Posterior vena cava (tissue), 2 donors: ENCODE measurements at regions not wholly inside any gene's neighbourhood (a gene's known extent, or its start where the extent isn't known, plus 50 kb on each side); places are given as distances from the start of the nearest gene placed in this dataset.

Source experiments
- DNase-seq: peaks from one replicate; pipeline ENCODE4 v3.0.0-alpha.2; 2020; ENCODE audit warnings: low spot score
- intact Hi-C, 2 donors: fragments of 100-400 bp; cut with DNase I; formaldehyde crosslinking; loops; one replicate each; pipeline versions ENCODE4 v1.14.1 to v1.14.2; 2022 to 2023
- donor health status: DM: yes; HTN: yes; CAD: no.
- donor health status: DM: yes; HTN: yes; CAD: no.

DNA sequence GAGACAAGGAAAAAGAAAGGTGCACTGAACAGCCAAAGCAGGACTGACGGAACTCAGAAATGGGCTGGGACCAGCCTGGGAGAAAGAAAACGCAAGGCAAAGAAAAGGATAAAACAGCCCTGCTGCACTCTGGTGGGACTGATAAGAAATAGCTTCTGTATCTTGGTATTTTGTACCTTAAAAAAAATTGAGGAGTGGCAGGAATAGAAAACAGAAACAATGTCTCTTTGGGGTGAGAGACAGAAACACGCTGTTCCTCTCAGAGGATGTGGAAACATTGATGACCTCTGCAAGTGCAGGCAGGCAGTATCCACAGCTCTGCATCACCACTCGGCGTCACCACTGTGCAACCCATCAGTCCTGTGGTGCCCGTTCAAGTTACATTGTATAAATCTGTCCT, 152.5 kb upstream of the SPRY1 start:
- intact Hi-C loops, result no loop called here
- peak; percentile 84 for DNase-seq

DNA sequence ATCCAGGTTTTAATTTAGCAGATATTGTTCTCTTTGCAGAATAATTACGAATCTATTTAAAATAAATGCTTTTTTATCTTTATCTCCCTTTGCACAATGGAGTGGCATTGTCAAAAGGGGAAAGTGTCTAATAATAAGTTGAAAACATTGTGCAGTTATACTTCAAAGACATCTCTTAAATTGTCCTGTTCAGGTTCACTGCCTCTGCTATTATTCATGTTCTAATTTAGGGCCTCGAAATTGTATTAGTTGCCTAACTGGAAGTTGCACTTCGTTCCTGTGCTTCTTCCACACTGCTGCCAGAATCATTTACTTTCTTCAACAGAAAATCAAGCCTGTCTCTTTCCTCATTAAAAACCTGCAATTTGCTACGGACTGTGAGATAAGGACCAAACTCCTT, 150.5 kb upstream of the SPRY1 start:
- no peak for DNase-seq
- intact Hi-C loops, result no loop called here

DNA sequence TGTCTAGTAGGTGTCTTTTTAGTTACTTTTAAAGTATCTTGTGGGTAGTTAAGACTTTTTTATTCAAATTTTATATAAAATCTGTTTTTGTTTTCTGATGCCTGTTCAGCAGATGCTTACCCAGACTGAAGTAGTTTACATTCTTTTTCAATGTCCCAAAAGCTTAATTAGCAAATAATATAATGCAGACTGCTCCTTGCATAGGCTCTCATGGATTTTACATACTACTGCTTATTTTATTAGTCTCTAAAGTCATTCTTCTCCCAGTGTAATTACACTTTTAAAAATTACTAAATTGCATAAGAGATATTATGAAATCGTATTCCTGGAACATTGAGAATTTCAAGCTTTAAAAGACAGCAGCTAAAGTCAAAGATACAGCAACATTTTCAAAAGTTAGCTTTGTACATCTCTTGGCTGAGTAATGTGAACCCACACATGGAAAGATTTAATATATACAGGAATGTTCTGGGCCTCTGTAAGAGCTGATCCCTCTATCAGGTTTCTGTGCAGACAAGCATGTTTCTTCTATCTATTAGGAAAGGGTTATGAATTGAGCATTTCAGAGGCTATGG, 148.4 kb upstream of the SPRY1 start:
- intact Hi-C loops, result no loop called here
- DNase-seq, result no peak

DNA sequence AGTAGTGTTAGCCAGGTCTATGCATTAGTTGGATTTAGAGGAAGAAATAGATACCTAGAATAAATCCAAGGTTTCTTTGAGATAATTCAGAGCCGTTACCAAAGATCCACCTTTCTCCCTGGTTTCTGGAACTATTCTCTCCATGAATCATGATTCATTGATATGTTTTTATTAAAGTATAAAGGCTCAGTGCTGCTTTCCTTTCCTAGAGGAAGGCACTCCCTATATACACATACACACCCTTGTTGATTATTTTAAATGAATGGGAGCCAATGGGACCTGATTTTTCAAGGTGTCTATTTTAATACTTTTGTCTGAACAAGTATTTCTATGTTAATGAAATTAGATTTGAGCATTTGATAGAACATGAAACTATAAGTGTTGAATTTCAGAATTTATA, 146.8 kb upstream of the SPRY1 start:
- no peak for DNase-seq
- intact Hi-C loops, result no loop called here

DNA sequence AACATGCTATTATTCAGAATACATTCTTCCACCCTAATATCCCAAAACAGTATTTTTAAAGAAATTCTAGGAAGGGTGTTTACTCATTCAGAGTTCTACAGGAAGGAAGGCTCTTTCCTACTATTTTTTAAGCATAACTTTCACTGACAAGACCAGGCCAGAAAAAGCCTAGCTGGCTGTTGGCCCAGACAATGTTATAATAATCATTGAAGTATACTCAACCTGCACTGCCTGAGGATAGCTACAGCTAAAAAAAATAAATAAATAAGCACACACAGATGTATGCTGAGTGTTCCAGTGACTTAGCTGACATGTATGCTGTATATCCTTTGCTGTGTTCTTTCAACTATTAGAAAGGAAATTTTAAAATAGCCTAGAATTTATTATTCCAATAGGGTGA, 145.8 kb upstream of the SPRY1 start:
- intact Hi-C loops, result no loop called here
- no peak for DNase-seq

DNA sequence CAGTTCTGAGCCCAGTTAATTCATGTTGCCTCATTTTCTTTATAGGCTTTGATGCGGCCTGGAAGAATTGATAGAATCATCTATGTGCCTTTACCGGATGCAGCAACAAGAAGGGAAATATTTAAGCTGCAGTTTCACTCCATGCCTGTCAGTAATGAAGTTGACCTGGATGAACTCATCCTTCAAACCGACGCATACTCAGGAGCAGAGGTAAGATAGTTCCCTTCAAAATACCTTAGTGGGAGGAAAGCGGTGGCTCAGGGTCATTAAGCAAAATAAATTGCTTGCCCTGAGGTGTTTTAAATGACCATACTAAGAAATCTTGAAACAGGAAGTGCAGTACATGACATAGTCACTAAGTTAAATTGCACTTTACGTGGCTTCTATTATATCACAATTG, 140.6 kb upstream of the SPRY1 start:
- no peak for DNase-seq
- intact Hi-C loops, result no loop called here

DNA sequence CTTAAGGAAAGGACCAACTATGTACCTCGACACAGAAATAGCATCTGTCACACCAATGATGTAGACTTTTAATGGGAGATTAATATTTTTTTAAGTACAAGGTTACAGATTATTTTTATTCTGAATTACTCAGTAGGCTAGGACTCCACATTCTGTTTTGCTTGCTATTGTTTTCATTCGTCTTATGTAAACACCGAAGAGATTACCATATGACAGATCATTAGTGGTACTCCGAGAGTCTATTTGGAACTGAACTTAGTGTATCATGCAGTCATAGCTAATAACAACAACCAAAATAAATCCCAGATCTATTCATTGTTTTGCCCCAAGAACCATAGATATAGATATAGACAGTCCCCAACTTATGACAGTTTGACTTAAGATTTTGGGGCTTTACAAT, 139.7 kb upstream of the SPRY1 start:
- DNase-seq, result no peak
- intact Hi-C loops, result no loop called here

DNA sequence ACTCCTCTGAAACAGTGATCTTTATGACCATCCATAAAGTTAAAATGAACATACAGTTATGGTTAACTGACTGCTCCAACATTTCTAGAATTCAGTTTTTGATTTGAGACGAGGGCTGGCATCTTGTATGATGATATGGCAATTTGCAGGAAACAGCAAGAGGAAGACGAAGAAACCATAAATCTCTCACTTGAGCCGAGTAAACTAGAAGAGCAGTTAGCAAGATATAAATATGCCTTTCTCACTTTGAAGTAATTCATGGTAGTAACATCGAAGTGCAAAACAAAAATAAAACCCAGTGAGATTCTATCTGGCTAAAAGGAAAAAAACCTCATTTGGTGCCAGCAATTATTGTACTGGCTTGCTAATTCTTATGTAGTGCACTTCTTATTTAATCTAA, 139.0 kb upstream of the SPRY1 start:
- intact Hi-C loops, result no loop called here
- no peak for DNase-seq

DNA sequence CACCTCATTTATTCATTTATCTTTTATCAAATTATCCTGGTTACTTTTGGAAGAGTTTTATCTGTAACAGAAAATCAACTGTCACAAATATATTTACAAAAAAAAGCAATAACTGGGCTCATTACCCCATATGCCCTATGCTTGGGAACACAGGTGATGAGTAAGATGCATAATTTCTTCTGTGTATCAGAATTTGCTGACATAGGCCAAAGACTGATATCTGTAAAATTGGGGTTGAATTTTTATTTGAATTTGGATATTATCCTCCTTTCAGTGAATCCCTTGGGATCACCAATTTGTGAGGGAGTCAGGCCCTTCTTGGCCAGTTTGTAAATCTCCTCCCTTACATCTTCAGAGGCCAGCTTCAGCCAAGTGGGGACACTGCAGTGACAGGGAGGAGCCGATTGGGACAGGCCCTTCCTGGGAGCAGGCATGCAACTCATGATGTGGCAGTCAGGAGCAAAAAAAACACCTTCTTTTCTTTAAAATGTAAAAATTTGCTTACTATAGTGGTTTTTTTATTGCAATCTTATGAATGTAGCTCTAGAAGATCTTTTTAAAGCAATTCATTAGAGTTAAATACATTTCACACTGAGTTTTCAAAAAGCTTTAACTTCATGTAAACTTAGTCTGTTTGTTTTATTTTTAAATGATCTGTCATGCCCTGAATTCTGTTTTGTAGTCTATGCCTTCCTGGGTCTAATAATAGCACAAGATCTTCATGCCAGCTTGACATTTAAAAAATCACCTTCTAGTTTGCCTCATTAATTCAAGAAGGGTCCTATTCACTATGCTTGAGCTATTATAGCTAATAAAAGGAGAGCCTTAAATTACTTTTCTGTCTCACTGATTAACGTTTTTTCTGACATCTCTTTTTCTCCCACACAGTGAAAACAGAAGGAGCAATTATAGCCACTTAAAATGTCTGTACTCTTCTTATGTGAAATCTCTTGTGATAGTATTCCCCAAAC, 136.6 kb upstream of the SPRY1 start:
- intact Hi-C loops, result no loop called here
- no peak for DNase-seq

DNA sequence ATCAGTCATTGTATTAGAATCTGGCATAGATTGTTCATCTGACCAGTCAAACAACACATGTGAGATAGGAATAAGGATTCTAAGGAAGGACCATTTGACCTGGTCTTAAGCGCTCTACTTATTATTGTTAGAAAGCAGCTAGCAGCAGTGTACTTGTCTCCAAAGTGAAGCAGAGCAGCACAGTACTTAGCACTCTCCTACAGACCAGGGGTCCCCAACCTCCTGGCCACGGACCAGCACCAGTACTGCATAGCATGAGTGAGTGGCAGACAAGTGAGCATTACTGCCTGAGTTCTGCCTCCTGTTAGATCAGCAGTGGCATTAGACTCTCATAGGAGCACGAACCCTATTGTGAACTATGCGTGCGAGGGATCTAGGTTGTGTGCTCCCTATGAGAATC, 135.9 kb upstream of the SPRY1 start:
- DNase-seq, result no peak
- intact Hi-C loops, result no loop called here

DNA sequence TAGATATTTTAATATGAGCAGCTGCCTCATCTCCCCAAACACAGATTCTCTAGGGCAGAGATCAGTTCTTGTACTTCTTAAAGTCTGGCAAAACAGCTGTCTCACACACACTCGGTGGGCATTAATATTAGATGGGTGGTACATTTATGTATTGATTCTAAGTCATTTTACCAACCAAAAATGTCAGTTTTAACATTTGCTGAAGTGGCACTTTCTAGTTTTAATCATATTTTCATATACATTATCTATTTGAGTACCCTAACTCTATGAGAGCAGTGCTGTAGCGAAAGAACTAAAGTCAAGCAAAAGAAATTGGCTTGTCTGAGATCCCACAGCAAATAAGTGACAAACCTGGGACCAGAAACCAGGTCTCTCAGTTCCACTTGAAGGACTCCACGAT, 134.5 kb upstream of the SPRY1 start:
- intact Hi-C loops, result no loop called here
- no peak for DNase-seq

DNA sequence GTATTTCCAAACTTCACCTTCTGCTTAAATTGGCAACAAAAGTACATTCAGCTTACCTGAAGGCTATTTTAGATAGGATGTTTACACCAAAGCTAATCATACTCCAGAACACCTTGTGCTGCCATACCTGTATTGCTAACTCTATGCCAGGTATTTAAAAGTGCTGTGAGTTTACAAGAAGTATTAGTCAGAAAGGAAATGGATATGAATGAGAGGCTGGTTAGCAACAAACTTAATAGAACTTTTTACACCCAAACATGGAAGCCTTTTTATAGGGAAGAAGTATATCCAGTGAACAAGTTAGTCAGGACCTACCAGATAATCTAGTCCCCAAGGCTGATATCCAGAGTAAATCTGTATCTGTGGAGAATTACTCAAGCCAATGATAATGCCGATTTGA, 131.2 kb upstream of the SPRY1 start:
- no peak for DNase-seq
- intact Hi-C loops, result no loop called here

DNA sequence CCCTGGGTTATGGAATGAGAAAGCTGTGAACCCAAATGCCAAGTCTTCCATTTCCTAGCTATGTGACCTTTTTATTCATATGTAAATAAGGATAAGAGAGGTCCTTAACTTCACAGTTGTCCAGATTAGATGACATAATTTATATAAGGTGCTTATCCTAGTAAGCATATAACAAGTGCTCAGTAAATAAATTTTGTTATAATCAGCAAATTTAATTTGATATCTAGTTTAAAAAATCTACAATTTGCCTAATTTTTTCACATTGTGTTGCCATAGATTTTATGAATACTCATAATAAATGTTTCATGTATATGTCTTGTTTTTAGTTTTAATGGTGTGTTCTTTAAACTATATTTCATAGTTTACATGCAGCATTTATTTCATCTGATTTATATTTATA, 130.4 kb upstream of the SPRY1 start:
- intact Hi-C loops, result no loop called here
- DNase-seq, result no peak

DNA sequence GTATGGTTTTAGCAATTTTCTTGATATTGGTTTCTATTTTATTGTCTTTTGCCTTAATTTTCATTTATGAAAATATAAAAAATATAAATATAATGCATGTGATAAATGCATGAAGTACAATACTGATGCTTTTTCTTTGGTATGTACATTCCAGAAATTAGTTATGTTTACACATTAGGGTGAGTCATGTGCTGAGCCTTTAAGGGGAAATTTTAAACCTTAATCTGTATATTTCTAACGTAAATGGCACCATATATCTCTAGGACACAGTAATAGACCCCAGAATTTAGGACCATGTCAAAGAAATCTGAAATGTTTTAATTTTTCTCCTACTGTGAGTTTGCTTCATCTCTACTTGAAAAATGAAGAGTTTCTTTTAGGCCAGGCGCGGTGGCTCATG, 117.8 kb upstream of the SPRY1 start:
- intact Hi-C loops, result no loop called here
- no peak for DNase-seq

DNA sequence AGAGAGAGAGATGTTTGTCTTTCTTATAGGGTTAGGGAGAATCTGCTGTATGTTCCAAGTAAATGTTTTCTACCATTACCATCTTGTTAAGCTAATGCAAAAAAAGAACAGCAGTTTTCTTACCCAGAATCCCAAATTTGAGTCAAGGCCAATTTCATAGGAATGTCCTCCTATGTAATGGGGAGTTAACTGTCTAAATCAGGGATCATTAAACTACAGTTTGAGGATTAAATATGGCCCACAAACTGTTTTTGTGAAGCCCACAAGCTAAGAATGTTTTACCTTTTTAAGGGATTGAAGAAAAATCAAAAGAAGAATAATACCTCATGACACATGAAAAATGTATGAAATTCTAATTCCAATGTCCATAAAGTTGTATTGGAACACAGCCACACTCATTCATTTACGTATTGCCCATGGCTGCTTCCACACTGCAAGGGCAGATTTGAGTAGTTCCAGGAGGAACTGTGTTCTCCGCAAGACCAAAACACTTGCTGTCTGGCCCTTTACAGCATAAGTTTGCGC, 113.2 kb upstream of the SPRY1 start:
- intact Hi-C loops, result no loop called here

DNA sequence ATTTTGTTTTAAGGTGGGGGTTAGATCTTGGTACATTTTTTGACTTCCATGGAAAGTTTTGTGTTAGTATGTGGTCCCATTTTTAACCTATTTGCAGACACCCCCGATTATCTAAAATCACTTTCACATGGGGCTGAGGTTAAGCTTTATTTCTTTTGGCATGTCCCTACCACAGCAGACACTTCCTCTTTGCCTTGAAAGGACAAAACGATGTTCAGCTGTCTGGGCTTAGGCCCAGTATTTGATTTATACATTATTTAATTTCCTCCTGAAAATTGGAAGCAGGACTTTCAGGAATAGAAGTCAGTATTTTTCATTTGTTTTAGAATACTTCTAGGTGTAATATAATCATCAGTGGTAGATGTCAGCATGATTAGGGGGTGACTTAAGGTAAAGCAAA, 112.4 kb upstream of the SPRY1 start:
- intact Hi-C loops, result no loop called here
- no peak for DNase-seq

More for the DNA sequence above, 113.2 kb upstream of the SPRY1 start:
- DNase-seq, result no peak

DNA sequence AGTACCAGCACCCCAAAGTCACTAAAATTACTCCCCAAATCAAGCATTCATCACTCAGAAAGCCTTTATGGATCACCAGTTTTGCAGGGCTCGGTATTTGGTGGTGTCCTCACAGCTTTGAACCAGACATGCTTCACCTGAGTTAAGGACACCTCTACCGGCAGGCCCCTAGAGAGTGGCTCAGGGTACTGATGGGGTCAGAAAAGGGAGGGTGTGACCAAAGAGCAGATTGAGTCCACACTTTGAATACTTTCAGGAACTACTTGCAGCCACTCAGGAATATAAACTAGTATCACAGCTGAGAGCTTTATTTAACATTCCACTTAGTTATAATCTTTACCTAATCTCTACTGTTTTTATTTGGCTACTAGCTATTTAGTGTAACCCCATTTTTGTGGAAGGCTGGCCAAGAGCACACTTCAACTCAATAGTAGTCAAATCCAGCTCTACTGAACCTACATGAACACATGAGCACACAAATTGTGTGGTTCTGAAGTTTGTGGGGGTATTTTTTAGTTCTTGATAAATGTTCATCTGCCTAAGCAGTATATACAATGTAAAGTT, 109.6 kb upstream of the SPRY1 start:
- no peak for DNase-seq
- intact Hi-C loops, result no loop called here

DNA sequence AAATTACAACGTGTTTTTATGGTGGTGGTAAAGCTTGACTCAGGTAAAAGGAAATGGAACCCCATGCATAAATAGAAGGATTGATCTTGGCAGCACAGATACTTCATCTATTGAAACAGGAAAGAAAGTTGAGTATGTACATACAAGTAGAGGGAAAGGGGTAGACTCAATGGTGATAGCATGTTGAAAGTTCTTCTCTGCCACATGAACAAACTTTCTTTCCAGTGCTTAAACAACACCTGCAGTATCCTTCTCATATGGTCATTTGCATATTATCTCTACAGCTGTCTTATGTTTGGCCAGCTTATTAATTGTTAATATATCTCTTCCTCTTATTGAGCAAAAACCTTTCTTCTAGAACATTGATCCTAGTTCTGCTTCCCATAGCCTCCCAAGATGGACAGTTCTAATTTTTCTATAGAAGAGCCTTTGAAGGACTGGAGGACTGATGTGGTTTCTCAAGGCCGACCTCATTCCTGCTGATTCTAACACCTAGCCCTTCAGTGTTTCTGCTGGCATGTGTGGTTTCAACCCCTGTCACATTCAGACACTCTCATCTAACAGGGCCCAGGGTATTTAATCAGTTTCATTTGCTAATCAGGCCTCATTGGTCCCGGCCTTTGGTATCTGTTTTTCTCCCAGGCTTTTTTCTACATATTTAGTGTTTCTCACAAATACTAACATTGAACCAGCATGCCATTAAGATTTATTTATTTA, 108.1 kb upstream of the SPRY1 start:
- intact Hi-C loops, result no loop called here
- no peak for DNase-seq

DNA sequence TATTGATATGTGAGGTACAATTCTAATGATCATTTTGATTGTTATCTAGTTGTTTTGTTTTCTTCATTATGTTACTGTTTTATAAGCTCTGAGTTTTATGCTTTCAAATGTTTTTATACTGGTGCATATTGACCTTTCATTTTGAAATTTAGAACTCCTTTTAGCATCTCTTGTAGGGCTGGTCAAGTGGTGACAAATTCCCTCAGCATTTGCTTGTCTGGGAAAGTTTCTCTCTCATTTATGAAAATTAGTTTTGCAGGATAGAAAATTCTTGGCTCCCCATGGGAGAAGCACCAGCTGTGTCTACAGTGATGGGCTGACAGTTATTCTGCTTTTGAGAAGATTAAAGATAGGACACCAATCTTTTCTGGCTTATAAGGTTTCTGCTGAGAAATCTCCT, 105.3 kb upstream of the SPRY1 start:
- intact Hi-C loops, result no loop called here
- no peak for DNase-seq

DNA sequence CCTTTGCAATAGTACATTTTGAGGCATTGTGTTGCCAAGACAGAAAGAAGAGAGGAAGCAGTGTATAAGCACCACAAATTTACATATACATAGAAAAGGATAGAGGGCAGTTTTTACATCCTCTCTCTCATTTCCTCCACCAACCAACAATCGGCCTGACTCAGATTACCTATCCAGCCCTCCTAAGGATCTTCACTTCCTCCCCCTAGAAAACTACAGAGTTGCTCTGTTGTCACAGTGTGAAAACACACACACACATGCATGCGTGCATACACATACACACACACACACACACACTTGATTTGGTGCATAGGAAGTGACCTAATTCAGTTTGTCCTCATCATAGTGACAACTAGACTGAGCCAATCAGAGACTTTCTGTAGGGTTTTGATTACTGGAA, 98.8 kb upstream of the SPRY1 start:
- DNase-seq, result no peak
- intact Hi-C loops, result no loop called here
